ENCODE measurements at regions not wholly inside any gene's neighbourhood (a gene's known extent, or its start where the extent isn't known, plus 50 kb on each side); places are given as distances from the start of the nearest gene placed in this dataset.

DNA sequence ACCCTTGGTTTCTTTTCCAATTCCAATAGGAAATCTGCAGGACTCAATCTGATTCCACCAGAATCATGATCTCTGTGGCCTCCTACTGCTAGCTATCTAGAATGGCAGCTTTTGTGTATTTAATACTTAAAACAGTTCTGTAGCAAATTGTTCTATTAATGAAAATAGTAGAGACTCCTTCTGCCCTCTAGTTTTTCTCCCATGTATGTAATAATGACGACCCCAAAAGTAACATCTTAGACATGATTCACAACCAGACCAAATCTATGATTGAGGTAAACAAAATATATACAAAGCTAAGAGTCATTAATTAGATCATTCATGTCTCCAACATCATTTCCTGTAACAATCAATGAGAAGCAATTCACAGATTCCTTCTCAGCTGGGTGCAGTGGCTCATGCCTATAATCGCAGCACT lies 259.1 kb upstream of the MKLN1 start:
- TF ChIP-seq, protein P1, sequence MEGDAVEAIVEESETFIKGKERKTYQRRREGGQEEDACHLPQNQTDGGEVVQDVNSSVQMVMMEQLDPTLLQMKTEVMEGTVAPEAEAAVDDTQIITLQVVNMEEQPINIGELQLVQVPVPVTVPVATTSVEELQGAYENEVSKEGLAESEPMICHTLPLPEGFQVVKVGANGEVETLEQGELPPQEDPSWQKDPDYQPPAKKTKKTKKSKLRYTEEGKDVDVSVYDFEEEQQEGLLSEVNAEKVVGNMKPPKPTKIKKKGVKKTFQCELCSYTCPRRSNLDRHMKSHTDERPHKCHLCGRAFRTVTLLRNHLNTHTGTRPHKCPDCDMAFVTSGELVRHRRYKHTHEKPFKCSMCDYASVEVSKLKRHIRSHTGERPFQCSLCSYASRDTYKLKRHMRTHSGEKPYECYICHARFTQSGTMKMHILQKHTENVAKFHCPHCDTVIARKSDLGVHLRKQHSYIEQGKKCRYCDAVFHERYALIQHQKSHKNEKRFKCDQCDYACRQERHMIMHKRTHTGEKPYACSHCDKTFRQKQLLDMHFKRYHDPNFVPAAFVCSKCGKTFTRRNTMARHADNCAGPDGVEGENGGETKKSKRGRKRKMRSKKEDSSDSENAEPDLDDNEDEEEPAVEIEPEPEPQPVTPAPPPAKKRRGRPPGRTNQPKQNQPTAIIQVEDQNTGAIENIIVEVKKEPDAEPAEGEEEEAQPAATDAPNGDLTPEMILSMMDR (IDR thresholded peaks at IDR 0.05; ENCODE audit: low read length): peak; percentile 25; the same call in 1 of the 2 replicates
- TF ChIP-seq EZH2 (optimal IDR thresholded peaks at IDR 0.05; ENCODE audit: low read depth, low read length): no peak
